NCI-H82 (cell line): ENCODE measurements at regions not wholly inside any gene's neighbourhood (a gene's known extent, or its start where the extent isn't known, plus 50 kb on each side); places are given as distances from the start of the nearest gene placed in this dataset.

Experiments
- DNase-seq: peaks from one replicate; lab custom pipeline; 2025; lab: John Stamatoyannopoulos, UW

DNA sequence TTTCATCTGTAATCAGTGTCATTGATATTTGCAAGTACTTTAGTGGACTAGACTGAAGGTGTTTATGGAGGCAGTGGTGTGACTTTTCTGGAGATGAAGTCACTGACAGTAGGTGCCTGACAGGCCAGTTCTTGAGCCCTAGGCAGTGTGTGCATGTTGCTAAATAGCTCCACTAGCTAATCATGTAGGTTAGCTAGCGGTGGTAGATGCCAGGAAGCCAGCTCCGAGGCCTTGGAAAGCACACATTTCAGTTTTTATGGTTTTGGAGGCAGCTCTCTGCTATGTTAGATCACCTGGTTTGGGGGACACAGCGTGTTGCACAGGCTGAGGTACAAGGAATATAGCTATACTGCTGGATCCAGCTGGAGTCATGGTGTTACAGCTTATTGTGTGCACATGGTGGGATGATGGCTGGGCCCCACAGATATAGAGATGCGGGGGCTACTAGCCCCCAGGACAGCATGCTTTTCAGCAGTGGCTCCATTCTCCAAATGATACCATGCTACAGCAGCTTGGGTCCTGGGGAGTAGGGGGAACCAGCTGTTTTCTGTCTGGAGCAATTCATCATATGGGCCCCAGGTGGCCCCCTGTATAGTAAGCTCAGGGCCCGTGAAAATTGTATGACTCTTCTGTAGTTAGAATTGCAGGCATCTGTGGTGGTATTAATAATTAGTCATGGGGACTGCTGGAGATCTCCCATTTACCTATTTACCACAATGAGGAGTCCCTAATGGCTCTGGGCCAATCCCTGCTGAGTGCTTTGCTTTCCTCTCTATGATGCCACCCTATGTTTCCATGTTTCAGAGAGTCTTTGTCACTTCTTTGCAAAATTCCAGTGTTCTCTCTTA is 367.2 kb upstream of the LMO3 start:
- no peak for DNase-seq

DNA sequence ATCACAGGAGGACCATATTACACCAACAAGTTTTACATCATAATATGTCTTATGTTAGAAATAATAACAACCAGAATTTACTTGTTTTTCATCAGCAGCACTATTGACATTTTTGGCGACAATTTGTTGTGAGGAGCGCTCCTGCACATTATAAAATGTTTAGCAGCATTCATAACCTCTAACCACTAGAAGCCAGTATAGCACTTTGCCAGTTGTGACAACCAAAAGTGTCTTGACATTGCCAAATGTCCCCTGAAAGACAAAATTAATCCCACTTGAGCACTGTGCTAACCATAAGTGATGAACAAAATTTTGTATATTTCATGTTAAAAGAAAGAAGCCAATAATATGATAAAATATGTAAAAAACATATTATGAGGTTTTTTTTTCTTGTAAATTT is 356.9 kb upstream of the LMO3 start:
- no peak for DNase-seq

DNA sequence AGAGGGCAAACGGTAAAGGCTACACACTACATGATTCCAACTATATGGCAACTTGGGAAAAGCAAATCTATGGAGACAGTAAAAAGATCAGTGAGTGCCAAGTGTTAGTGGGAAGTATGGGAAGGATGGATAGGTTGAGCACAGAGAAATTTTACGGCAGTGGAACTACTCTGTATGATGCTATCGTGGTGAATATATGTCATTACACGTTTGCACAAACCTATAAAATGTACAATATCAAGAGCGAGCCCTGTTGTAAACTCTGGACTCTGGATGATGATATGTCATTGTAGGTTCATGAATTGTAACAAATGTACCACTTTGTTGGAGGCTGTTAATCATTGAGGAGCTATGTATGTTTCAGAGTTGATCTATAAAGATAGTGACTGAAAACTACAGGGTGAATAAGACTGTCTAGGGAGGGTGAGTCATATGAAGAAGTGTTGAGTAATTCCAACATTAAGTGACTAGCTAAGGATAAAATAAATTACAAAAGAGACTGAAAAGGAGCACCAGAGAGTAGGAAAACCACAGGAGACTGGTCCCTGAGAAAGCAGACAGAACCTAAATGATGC is 349.2 kb upstream of the LMO3 start:
- DNase-seq: no peak

DNA sequence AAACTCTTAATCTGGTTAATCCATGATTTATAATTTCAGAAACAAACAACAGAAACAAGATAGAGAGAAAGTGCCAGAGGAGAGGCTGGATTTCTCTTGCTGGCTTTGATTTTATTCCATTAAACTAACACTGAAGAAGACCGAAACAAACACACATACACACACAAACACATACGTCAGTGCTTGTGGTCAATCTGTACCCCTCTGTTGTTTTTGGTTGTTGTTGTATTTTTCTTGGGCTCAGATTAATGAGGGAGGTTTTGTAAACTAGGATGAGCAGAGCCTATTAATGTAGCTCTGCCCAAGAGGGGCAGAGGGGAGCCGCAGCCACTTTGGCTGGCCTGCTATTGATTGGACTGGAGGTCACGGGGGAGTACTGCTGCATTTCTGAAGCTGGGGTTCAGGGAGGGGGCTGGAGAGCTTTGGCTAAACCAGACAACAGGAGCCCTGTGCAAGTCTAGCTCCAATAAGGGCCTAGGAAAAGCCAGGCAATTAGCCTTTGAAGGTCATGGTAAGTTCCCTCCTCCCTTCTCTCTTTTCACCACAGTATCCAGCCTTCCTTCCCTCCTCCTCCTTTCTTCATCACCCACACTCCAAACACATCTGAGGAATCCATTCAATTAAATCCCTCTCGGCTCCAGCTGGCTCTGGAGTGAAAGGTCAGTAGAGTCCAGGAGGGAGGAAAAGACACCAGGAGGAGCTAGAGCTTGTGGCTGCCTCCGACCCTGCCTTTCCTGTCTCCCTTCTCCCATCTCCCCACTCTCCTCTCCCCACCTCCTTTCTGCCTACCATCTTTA is 344.1 kb upstream of the LMO3 start:
- peak; percentile 90 for DNase-seq

DNA sequence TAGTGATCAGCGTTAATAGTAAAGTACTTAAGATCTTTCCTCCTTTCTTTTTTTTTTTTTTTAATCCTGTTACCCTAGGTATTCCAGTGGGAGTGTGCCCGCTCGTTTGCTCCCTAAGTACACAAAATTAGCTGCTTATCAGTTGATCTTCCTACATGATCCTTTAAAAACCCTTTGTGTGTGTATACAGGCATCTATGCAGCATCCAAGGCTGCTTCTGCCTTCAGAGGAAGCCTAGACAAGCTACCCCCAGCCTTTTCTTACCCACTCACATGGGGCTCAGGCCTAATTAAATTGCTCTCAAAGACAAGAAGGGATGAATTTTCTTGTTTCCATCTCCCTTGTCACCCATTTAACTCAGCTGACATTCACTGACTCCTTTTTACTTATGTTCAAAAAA is 343.4 kb upstream of the LMO3 start:
- peak; percentile 97 for DNase-seq

DNA sequence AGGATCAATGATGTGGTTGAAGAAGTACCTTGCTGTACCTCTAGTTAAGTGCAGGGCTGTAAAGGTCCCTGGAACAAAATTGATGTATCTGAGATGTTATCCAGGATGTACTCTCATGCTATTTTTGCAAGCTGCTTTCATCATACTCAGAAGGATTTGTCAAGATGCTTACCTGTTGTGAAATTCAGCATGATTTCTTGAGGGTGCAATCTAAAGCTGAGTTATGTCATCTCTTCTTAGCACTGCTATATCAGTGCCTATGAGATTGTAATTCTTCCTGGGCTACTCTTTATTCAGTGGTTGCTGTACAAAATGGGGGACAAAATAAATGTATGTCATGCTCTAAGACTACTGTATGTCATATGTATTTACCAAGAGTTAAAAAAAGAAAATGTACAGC is 340.7 kb upstream of the LMO3 start:
- no peak for DNase-seq

DNA sequence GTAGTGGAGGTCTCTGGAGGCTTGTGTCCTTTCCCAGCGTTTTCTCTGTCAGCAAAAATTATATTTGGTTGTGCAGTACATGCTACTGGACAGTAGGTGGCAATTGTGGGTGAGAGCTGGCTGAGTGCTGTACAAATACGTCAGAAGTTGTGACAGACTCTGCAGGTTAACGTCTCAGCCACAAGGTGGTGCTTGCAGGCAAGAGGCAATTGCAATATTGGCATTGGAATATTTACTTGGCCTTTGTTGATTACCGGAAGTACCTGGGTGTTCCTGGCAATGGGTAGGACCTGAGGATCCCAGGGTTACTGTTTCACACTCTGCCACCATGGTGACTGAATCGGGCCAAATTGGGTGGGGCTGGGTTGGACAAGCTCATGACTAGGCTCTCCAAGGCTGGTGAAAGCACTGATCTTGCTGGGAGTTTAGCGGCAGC is 333.9 kb upstream of the LMO3 start:
- DNase-seq: peak; percentile 90

DNA sequence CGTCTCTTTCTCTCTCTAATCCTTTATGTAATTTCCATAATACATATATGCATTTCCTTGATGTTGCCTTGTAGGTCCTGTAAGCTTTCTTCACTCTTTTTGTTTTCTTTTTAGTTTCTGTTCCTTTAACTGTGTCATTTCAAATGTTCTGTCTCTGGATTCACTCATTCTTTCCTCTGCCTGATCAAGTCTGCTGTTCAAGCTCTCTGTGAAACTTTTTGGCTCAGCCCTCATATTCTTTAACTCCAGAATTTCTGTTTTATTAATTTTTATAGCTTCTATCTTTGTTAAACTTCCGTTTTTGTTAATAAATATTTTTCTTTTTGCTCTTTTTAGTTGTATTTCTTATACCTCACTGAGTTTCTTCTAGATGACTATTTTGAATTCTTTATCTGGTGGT is 321.3 kb upstream of the LMO3 start:
- DNase-seq: no peak

DNA sequence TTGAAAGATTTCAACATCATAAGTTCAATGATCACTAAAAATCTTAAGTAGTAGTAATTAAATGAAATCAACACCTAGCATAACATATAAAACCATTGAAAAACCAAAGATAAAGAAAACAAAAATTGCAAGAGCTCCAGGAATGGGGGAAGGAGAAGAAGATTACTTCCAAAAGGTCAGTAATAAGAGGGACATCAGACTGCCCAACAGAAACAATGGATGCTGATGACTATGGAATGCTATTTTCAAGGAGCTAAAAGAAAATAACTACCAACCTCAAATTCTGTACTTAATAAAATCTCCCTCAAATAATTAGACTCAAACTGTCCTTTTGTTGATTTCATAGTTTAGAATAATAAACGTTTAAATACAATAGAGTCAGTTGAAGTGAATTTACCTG is 314.5 kb upstream of the LMO3 start:
- DNase-seq: no peak

DNA sequence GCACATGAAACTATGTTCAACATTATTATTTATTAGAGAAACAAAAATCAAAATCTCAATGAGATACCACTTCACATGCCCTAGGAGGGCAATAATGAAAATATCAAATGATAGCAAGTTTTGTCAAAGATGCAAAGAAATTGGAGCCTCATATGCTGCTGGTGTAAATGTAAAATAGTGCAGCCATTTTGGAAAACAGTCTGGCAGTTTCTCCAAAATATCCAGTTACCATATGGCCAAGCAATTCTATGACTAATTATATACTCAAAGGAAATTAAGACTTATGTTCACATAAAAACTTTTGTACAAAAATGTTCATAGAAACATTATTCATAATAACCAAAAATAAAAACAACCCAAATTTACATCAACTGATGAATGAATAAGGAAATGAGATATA is 313.6 kb upstream of the LMO3 start:
- DNase-seq: no peak

DNA sequence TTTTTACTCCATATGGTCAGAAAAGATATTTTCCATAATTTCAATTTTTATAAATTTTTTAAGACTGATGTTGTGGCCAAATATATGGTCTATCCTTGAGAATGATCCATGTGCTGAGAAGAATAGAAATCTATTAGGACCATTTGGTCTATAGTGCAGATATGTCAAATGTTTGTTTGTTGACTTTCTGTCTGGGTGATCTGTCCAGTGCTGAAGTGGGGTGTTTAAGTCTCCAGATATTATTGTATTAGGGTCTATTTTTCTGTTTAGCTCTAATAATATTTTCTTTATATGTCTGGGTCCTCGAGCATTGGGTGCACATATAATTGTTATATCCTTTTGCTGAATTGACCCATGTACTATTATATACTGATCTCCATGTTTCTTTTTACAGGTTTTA is 308.9 kb upstream of the LMO3 start:
- no peak for DNase-seq

DNA sequence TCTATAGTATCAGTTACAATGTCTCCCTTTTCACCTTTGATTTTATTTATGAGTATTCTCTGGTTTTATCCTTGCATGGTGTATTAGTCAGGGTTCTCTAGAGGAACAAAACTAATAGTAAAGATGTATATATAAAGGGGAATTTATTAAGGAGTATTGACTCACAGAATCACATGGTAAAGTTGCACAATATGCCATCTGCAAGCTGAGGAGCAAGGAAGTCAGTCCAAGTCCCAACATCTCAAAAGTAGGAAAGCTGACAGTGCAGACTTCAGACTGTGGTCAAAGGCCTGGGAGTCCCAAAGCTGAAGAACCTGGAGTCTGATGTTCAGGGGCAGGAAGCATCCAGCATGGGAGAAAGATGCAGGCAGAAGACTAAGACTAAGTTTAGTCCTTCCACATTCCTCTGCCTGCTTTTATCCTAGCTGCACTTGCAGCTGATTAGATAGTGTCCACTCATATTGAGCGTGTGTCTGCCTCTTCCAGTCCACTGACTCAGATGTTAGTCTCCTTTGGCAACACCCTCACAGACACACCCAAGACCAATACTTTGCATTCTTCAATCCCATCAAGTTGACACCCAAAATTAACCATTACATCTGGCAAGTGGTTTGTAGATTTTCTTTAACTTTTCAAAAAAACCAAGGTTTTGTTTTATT is 308.0 kb upstream of the LMO3 start:
- no peak for DNase-seq

DNA sequence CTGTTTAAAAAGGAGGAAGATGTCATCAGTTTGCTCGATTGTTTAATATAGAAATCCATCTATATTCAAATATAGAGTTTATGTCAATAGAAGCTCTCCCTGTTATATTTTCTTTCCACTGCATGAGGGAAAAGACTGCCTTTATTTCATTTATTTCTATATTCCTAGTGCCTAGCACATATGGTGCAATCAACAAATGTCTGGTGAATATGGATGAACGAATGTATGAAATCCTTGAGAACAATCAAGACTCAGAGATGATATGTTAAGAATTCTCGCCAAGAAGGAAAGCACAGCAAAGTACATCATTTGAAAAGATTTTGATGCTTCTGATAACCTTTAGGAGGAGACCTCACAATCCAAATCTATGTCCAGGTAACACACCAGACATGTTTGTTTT is 296.0 kb upstream of the LMO3 start:
- no peak for DNase-seq

DNA sequence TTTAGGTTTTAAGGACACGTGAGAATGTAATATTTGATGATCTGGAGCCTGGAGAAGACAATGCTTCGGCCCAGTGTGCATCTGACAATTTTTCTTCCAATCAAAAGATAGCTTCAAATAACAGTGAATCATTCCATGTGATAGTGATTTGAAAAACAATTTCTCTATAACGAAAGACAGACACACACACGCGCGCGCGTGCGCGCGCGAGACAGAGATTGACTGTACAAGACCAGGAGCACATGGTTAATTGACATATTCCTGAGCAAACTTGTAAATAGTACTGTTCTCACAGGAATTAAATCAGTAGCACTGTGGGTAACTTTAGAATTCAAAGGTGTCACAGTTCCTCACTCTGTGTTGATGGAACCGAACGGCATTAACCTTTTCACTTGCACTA is 287.5 kb upstream of the LMO3 start:
- no peak for DNase-seq

DNA sequence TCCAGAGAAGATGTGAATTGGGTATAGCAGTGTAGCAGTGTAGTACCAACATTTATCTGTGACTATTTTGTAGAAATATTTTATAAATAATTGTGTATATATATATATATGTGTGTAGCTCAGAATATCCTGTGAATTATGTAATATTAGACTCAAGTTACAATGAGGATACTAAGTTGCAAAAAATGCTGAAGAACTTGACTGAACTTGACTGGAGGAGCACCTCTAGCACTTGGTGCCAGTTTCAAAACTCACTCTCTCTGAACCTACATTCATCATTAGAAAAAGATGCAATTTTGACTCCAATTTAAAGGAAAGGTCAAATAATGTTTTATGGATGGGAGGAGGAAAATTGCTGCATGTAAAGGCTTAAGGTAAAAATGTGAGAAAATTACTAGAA is 285.7 kb upstream of the LMO3 start:
- no peak for DNase-seq

DNA sequence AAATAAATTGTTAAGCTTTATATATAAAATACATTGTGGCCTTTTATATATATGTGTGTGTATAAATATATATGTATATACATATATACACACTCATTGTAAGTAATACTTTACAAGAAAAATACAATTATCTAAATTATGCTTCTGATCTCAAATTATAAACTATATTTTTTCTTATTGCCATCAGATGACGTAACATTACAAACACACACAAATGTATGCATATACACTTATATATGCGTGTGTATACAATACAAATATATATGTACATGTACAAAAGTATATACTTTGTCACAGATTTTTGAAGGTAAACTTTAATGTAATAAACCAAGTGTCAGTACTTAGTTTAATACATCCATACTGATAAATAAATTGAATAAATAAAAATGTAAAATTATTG is 278.9 kb upstream of the LMO3 start:
- no peak for DNase-seq

DNA sequence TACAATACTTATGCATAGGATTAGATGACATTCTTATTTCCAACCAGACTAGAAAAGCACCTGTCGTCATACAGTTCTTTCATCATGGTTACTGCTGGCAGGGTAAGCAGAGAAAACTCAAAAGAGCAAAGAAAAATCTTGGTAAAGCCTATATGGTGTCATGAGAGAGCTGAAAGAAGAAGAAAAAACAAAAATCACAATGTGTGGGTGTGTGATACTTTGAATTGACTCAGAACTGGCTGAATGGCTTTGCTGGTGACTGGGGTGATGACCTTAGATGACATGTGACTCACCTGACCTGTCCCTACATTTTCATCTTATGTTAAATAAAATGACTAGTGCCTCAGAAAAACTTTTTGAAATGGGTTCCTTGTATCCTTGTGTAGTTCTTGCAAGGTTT is 278.1 kb upstream of the LMO3 start:
- no peak for DNase-seq

DNA sequence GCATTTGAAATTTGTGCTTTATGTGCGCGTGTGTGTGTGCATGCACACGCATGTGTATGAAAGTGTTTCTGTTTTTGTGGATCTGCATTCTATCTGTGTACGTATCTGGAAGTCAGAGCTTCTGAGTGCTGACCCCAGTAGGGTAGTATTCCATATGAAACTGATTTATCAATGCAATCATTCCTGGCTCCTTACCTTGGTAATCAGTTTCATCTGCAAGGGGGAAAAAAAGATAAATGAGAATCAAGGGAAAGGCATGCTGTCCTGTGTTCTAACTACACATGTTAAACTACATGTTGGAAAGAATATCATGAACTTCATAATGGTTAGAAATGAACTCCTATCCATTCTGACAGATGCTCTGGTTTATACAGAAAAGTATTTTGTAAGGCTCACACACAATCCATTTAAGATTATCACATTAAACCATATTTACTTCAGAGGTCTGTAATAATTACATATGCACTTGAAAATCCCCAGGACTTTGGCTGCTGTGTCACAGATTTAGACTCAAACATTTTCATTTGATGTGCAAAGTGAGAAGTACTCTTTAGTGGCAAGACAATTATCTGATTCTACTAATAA is 276.1 kb upstream of the LMO3 start:
- DNase-seq: peak; percentile 32

DNA sequence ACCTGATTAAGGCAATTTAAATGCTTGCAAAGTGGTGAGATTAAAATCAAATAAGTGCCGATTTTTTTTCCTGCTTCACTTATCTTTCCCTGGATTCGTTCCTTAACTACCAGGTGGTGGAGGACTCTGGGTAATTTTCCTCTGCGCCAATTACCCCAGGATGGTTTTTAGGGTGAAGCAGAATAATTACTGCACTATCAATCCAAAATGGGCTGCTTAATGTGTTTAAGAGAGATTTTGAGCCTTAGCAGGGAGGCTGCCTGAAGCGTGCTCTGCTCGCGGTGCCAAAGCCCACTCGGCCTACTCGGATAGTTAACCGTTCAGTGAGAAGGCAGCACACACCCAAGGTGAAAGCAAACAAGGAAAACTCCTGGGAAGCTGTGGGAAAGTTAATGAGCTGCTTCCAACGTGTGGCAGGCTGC is 274.9 kb upstream of the LMO3 start:
- DNase-seq: peak; percentile 82

DNA sequence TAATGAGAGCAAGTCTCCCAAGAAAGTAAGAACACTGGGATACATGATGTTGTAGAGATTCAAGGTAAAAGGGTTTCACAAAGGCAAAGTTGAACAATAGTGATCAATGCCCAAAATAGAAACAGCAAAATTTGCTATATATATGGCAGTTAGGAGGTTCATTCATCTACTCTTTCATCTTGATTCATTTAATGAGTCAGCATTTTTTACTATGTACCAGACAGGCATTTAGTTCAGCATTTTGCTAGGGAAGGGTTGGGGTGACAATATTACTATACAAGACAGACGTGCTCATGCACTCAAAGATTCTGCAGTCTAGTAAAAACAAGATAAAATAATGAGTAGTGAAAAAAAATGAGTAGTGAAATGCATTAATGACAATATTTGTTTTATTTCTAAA is 264.9 kb upstream of the LMO3 start:
- DNase-seq: no peak

DNA sequence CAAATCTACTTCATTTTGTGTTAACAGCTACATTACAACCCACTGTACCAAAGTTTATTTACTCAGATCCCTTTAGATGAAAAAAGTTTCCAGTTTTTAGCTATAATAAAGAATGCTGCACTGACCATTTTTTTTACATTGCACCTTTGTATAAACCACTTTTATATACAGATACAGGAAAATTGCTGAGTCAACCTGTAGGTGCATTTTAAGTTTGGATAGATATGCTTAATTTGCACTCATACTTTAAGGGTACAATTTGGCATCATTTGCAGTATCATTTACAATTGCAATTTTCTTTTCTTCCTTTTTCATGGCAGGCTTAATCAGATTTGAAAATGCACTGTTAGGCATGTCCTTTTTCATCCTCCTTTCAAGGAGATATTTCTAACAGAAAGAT is 257.8 kb upstream of the LMO3 start:
- DNase-seq: no peak

DNA sequence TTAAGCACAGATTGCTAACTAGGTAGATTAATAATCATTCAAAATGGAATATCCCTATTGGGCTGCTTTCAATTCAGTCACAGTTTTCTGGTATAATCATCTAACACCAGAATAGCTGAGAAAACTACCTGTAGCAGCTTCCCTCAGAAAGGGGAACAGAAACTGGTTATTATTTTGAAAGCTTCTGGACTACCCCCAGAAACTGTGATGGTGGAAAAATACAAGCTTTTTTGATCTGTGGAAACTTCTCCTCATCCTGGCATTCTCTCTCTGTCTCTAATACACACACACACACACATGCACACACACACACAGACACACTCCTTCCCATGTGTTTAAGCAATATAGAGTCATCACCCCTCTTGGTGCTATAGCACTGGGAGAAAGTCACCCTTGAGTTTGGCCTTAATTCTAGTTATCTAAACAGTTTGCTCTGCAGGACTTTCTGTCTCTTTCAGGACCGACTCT is 251.5 kb upstream of the LMO3 start:
- DNase-seq: peak; percentile 26
